GM12878 (cell line): ENCODE measurements at regions not wholly inside any gene's neighbourhood (a gene's known extent, or its start where the extent isn't known, plus 50 kb on each side); places are given as distances from the start of the nearest gene placed in this dataset.

Experiments
- BCL11A ChIP-seq: IDR thresholded peaks from 2 replicates; pipeline ENCODE4 v1.6.1; 2011; ENCODE audit warnings: low read depth, low read length
- CREB1 ChIP-seq: IDR thresholded peaks from 2 replicates; pipeline ENCODE4 v1.6.1; 2012; ENCODE audit warnings: low read depth, mild to moderate bottlenecking, inconsistent platforms
- EP300 ChIP-seq, 2 experiments: fragments of 150-350 bp in 1 of 2; IDR thresholded peaks; 2 replicates each; pipeline ENCODE4 v1.6.1; 2011 to 2012; ENCODE audit warnings: low read depth in 2 of 2, low read length in 2 of 2, borderline replicate concordance in 1 of 2, improper control_type of control experiment in 1 of 2, inconsistent platforms in 1 of 2; ENCODE audit not compliant: control insufficient read depth in 1 of 2
- RCOR1 ChIP-seq: conservative IDR thresholded peaks from 2 replicates; pipeline ENCODE4 v1.6.1; 2012; ENCODE audit warnings: low read depth, low read length, improper control_type of control experiment
- TARDBP ChIP-seq: IDR thresholded peaks from 2 replicates; pipeline ENCODE4 v1.6.1; 2016; ENCODE audit warnings: borderline replicate concordance
- TF ChIP-seq, protein P1 (sequence below): fragments of 450-650 bp; IDR thresholded peaks from 2 replicates; pipeline ENCODE4 v1.6.1; 2017; ENCODE audit warnings: mild to moderate bottlenecking, low read depth, inconsistent platforms; ENCODE audit not compliant: poor library complexity, severe bottlenecking
- TF ChIP-seq, protein P2 (sequence below): fragments of 450-650 bp; conservative IDR thresholded peaks from 2 replicates; pipeline ENCODE4 v1.6.1; 2017; ENCODE audit warnings: mild to moderate bottlenecking, moderate library complexity
- TF ChIP-seq, protein P3 (sequence below): fragments of 450-650 bp; IDR thresholded peaks from 2 replicates; pipeline ENCODE4 v1.6.1; 2017; ENCODE audit warnings: mild to moderate bottlenecking, moderate library complexity

DNA sequence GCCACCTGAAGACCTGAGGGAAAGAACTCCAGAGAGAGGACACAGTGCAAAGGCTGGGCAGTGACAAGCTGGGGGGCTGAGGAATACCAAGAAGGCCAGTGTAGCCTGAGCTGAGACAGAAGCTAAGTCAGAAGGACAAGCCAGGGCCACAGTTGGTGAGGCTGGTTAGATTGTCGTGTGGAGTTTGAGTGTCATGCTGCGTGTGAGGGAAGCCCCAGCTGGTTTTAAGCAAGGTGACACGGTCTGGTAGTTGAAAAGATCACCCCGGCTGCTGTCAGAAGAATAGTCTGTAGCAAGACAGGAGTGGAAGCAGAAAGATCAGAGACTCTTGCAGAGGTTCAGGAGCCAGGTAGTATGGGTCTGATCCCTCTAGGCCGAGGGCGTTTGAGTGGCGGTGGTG, 50.6 kb upstream of the RMDN2 start (continued):
- TF ChIP-seq, protein P1, sequence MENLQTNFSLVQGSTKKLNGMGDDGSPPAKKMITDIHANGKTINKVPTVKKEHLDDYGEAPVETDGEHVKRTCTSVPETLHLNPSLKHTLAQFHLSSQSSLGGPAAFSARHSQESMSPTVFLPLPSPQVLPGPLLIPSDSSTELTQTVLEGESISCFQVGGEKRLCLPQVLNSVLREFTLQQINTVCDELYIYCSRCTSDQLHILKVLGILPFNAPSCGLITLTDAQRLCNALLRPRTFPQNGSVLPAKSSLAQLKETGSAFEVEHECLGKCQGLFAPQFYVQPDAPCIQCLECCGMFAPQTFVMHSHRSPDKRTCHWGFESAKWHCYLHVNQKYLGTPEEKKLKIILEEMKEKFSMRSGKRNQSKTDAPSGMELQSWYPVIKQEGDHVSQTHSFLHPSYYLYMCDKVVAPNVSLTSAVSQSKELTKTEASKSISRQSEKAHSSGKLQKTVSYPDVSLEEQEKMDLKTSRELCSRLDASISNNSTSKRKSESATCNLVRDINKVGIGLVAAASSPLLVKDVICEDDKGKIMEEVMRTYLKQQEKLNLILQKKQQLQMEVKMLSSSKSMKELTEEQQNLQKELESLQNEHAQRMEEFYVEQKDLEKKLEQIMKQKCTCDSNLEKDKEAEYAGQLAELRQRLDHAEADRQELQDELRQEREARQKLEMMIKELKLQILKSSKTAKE: peak; percentile 22
- TF ChIP-seq TARDBP (0 out of 2 replicates have a peak, but pooled peaks have one; percentile 21), CREB1 (peak; percentile 46; the same call in 1 of the 2 replicates), EP300 (IDR thresholded peaks at IDR 0.05; ENCODE audit: borderline replicate concordance in 1 of 2, control insufficient read depth in 1 of 2, low read depth in 2 of 2, low read length in 2 of 2) (peak in 1 of 2 experiments; percentile 49; a peak in 2 of 4 replicates), RCOR1 (no peak), BCL11A (peak; percentile 50; the same call in 1 of the 2 replicates)
- TF ChIP-seq, protein P2, sequence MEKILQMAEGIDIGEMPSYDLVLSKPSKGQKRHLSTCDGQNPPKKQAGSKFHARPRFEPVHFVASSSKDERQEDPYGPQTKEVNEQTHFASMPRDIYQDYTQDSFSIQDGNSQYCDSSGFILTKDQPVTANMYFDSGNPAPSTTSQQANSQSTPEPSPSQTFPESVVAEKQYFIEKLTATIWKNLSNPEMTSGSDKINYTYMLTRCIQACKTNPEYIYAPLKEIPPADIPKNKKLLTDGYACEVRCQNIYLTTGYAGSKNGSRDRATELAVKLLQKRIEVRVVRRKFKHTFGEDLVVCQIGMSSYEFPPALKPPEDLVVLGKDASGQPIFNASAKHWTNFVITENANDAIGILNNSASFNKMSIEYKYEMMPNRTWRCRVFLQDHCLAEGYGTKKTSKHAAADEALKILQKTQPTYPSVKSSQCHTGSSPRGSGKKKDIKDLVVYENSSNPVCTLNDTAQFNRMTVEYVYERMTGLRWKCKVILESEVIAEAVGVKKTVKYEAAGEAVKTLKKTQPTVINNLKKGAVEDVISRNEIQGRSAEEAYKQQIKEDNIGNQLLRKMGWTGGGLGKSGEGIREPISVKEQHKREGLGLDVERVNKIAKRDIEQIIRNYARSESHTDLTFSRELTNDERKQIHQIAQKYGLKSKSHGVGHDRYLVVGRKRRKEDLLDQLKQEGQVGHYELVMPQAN: no peak
- TF ChIP-seq, protein P3, sequence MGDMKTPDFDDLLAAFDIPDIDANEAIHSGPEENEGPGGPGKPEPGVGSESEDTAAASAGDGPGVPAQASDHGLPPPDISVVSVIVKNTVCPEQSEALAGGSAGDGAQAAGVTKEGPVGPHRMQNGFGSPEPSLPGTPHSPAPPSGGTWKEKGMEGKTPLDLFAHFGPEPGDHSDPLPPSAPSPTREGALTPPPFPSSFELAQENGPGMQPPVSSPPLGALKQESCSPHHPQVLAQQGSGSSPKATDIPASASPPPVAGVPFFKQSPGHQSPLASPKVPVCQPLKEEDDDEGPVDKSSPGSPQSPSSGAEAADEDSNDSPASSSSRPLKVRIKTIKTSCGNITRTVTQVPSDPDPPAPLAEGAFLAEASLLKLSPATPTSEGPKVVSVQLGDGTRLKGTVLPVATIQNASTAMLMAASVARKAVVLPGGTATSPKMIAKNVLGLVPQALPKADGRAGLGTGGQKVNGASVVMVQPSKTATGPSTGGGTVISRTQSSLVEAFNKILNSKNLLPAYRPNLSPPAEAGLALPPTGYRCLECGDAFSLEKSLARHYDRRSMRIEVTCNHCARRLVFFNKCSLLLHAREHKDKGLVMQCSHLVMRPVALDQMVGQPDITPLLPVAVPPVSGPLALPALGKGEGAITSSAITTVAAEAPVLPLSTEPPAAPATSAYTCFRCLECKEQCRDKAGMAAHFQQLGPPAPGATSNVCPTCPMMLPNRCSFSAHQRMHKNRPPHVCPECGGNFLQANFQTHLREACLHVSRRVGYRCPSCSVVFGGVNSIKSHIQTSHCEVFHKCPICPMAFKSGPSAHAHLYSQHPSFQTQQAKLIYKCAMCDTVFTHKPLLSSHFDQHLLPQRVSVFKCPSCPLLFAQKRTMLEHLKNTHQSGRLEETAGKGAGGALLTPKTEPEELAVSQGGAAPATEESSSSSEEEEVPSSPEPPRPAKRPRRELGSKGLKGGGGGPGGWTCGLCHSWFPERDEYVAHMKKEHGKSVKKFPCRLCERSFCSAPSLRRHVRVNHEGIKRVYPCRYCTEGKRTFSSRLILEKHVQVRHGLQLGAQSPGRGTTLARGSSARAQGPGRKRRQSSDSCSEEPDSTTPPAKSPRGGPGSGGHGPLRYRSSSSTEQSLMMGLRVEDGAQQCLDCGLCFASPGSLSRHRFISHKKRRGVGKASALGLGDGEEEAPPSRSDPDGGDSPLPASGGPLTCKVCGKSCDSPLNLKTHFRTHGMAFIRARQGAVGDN: peak; percentile 76
